ENCODE measurements at regions not wholly inside any gene's neighbourhood (a gene's known extent, or its start where the extent isn't known, plus 50 kb on each side); places are given as distances from the start of the nearest gene placed in this dataset.

DNA sequence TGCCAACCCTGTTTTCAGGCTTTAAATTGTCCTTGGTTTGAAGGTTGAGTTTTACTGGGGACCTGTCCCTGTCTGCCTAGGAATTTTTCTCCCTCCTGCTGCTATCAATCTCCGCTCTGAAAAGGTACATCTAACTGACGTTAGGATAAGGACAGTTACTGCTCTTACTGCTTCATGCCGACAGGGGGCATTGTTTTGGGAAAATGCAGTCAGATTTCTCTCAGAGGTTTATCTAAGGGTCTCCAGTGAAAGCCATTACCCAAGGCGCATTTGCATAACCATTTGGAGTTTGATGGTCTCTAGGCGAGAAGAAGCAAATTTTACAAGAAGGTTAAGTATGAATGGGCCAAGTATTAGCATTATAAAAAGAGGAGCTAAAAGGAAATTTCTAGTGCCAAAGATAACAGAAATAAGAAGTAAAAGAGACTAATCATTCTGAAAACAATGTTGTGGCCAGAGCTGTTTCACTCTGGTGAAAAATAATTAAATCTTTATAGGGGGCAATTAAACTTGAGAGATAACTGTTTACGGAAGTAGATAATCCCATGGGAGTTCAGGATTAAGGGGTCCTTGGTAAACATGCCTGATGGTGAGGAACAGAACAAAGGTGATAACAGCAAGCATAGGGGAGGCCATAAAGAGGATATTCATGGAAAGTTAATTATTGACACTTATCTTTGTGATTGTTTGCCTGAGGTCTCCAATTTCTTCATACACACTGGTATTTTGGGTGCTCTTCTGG, 605.0 kb downstream of the MTRR start:
- Mint-ChIP-seq H3K36me3 (ENCODE audit: low read depth) (no peaks in the 10 kb centered on the region), H3K4me3 (no peak overlapping the region), H3K27me3 (no peaks in the 10 kb centered on the region), H3K4me1 (ENCODE audit: low read depth) (no peaks in the 10 kb centered on the region), H3K27ac (no peak overlapping the region), H3K9me3 (peaks cover 10% of the 10 kb centered on the region)
- no peaks in the 10 kb centered on the region for H3K36me3 ChIP-seq (ENCODE audit: insufficient read depth, low read length)
- intact Hi-C loops (cut with DNase I, micrococcal nuclease) = no loop called here
- ATAC-seq (ENCODE audit: poor library complexity) = no peak
- no peaks in the 10 kb centered on the region for H3K4me1 ChIP-seq (ENCODE audit: insufficient read depth, low read length)
- no peaks in the 10 kb centered on the region for H3K27me3 ChIP-seq (ENCODE audit: control insufficient read depth in 1 of 2, insufficient read depth in 2 of 2, low read length in 2 of 2)
- no peak overlapping the region for H3K27ac ChIP-seq (ENCODE audit: low read depth in 1 of 2, low read length in 2 of 2)
- DNase-seq = no peak
- POLR2A ChIA-PET = no interaction called here
- H3K9me3 ChIP-seq (ENCODE audit: control insufficient read depth in 1 of 2, insufficient read depth in 1 of 2, low read length in 2 of 2) = peaks cover 7 to 13% of the 10 kb centered on the region in 2 experiments
- TF ChIP-seq, protein P1, sequence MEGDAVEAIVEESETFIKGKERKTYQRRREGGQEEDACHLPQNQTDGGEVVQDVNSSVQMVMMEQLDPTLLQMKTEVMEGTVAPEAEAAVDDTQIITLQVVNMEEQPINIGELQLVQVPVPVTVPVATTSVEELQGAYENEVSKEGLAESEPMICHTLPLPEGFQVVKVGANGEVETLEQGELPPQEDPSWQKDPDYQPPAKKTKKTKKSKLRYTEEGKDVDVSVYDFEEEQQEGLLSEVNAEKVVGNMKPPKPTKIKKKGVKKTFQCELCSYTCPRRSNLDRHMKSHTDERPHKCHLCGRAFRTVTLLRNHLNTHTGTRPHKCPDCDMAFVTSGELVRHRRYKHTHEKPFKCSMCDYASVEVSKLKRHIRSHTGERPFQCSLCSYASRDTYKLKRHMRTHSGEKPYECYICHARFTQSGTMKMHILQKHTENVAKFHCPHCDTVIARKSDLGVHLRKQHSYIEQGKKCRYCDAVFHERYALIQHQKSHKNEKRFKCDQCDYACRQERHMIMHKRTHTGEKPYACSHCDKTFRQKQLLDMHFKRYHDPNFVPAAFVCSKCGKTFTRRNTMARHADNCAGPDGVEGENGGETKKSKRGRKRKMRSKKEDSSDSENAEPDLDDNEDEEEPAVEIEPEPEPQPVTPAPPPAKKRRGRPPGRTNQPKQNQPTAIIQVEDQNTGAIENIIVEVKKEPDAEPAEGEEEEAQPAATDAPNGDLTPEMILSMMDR (IDR thresholded peaks at IDR 0.05) = no peak
- CTCF ChIA-PET = no interaction called here
- H3K4me3 ChIP-seq (ENCODE audit: low read length) = no peak overlapping the region

GRCh38 chr5:8474569-8474930, 605.6 kb downstream of the MTRR start:
- H3K4me1 Mint-ChIP-seq (ENCODE audit: low read depth) = no peaks in the 10 kb centered on the region
- TF ChIP-seq, protein P1 (IDR thresholded peaks at IDR 0.05) = no peak
- H3K27ac Mint-ChIP-seq = no peak overlapping the region
- no peak overlapping the region for H3K27ac ChIP-seq (ENCODE audit: low read depth in 1 of 2, low read length in 2 of 2)
- intact Hi-C loops (cut with DNase I, micrococcal nuclease) = no loop called here
- no peaks in the 10 kb centered on the region for H3K36me3 Mint-ChIP-seq (ENCODE audit: low read depth)
- H3K27me3 Mint-ChIP-seq = no peaks in the 10 kb centered on the region
- ChIA-PET CTCF (no interaction called here), POLR2A (no interaction called here)
- ATAC-seq (ENCODE audit: poor library complexity) (no peak), DNase-seq (no peak)
- no peaks in the 10 kb centered on the region for H3K27me3 ChIP-seq (ENCODE audit: control insufficient read depth in 1 of 2, insufficient read depth in 2 of 2, low read length in 2 of 2)
- no peaks in the 10 kb centered on the region for H3K4me1 ChIP-seq (ENCODE audit: insufficient read depth, low read length)
- no peak overlapping the region for H3K4me3 Mint-ChIP-seq
- H3K9me3 ChIP-seq (ENCODE audit: control insufficient read depth in 1 of 2, insufficient read depth in 1 of 2, low read length in 2 of 2) = peaks cover 7 to 13% of the 10 kb centered on the region in 2 experiments
- no peak overlapping the region for H3K4me3 ChIP-seq (ENCODE audit: low read length)
- no peaks in the 10 kb centered on the region for H3K36me3 ChIP-seq (ENCODE audit: insufficient read depth, low read length)
- H3K9me3 Mint-ChIP-seq = peaks cover 10% of the 10 kb centered on the region

- intact Hi-C loops (cut with DNase I, micrococcal nuclease) = no loop called here
- no peaks in the 10 kb centered on the region for H3K9me3 ChIP-seq (ENCODE audit: control insufficient read depth in 1 of 2, insufficient read depth in 1 of 2, low read length in 2 of 2)
- Mint-ChIP-seq H3K27me3 (no peaks in the 10 kb centered on the region), H3K9me3 (no peaks in the 10 kb centered on the region), H3K4me1 (ENCODE audit: low read depth) (no peaks in the 10 kb centered on the region), H3K36me3 (ENCODE audit: low read depth) (no peaks in the 10 kb centered on the region), H3K4me3 (no peak overlapping the region), H3K27ac (no peak overlapping the region)
- DNase-seq (no peak), ATAC-seq (ENCODE audit: poor library complexity) (no peak)
- no peak overlapping the region for H3K4me3 ChIP-seq (ENCODE audit: low read length)
- ChIA-PET POLR2A (no interaction called here), CTCF (no interaction called here)
- H3K27ac ChIP-seq (ENCODE audit: low read depth in 1 of 2, low read length in 2 of 2) = no peak overlapping the region
- H3K27me3 ChIP-seq (ENCODE audit: control insufficient read depth in 1 of 2, insufficient read depth in 2 of 2, low read length in 2 of 2) = no peaks in the 10 kb centered on the region
- H3K4me1 ChIP-seq (ENCODE audit: insufficient read depth, low read length) = no peaks in the 10 kb centered on the region
- H3K36me3 ChIP-seq (ENCODE audit: insufficient read depth, low read length) = no peaks in the 10 kb centered on the region
- TF ChIP-seq, protein P1 (IDR thresholded peaks at IDR 0.05) = no peak
Observed at GRCh38 chr5:8478326-8478725, 609.4 kb downstream of the MTRR start.
